Ishikawa (cell line): ENCODE measurements at regions not wholly inside any gene's neighbourhood (a gene's known extent, or its start where the extent isn't known, plus 50 kb on each side); places are given as distances from the start of the nearest gene placed in this dataset.

Experiments
- CEBPB ChIP-seq: IDR thresholded peaks from 2 replicates; pipeline ENCODE4 v1.6.1; 2012
- EGR1 ChIP-seq: IDR thresholded peaks from 2 replicates; pipeline ENCODE4 v1.6.1; 2012
- EP300 ChIP-seq: IDR thresholded peaks from 2 replicates; pipeline ENCODE4 v1.6.1; 2012; ENCODE audit warnings: borderline replicate concordance
- FOXM1 ChIP-seq: IDR thresholded peaks from 2 replicates; pipeline ENCODE4 v1.6.1; 2012; ENCODE audit warnings: low read depth, borderline replicate concordance
- RAD21 ChIP-seq: IDR thresholded peaks from 2 replicates; pipeline ENCODE4 v1.6.1; 2012; ENCODE audit warnings: low read depth
- REST ChIP-seq: IDR thresholded peaks from 2 replicates; pipeline ENCODE4 v1.6.1; 2012; ENCODE audit warnings: low read depth, mild to moderate bottlenecking
- TAF1 ChIP-seq: IDR thresholded peaks from 2 replicates; pipeline ENCODE4 v1.6.1; 2012; ENCODE audit warnings: low read depth, mild to moderate bottlenecking
- USF1 ChIP-seq: IDR thresholded peaks from 2 replicates; pipeline ENCODE4 v1.6.1; 2012
- YY1 ChIP-seq: IDR thresholded peaks from 2 replicates; pipeline ENCODE4 v1.6.1; 2012; ENCODE audit warnings: low read depth
- ZBTB7A ChIP-seq: IDR thresholded peaks from 2 replicates; pipeline ENCODE4 v1.6.1; 2012; ENCODE audit warnings: low read depth

GRCh38 chr1:30650968-30651320, 72.4 kb downstream of the MATN1 start:
- TF ChIP-seq REST = no peak
- TF ChIP-seq RAD21 = no peak
- no peak for TF ChIP-seq EP300
- no peak for TF ChIP-seq CEBPB
- TF ChIP-seq TAF1 = no peak
- no peak for TF ChIP-seq EGR1
- TF ChIP-seq USF1 = no peak
- TF ChIP-seq YY1 = no peak
- no peak for TF ChIP-seq FOXM1
- TF ChIP-seq ZBTB7A = no peak
